Fibroblast of lung (primary cell): ENCODE measurements at regions not wholly inside any gene's neighbourhood (a gene's known extent, or its start where the extent isn't known, plus 50 kb on each side); places are given as distances from the start of the nearest gene placed in this dataset.

Source experiments
- DNase-seq, 2 donors: peaks; one replicate each; pipeline versions ENCODE4 v3.0.0 to v3.0.0-alpha.2; 2010; ENCODE audit warnings: low read depth in 2 of 2
- H2AFZ ChIP-seq: 2 replicates; pipeline ENCODE4 v1.5.1; 2012; ENCODE audit warnings: low read length, control low read depth, inconsistent platforms
- H3K27ac ChIP-seq: 2 replicates; pipeline ENCODE4 v1.5.1; 2011; ENCODE audit warnings: low read length, control low read depth; ENCODE audit not compliant: insufficient read depth
- H3K27me3 ChIP-seq: 2 replicates; pipeline ENCODE4 v1.5.1; 2011; ENCODE audit warnings: mild to moderate bottlenecking, low read length; ENCODE audit not compliant: control insufficient read depth, insufficient read depth
- H3K36me3 ChIP-seq: 2 replicates; pipeline ENCODE4 v1.5.1; 2011; ENCODE audit warnings: low read length; ENCODE audit not compliant: control insufficient read depth, insufficient read depth
- H3K4me1 ChIP-seq: 2 replicates; pipeline ENCODE4 v1.5.1; 2011; ENCODE audit warnings: low read length; ENCODE audit not compliant: control insufficient read depth, insufficient read depth; ENCODE audit errors: extremely low read depth
- H3K4me2 ChIP-seq: 2 replicates; pipeline ENCODE4 v1.5.1; 2011; ENCODE audit warnings: low read length, control low read depth; ENCODE audit not compliant: insufficient read depth; ENCODE audit errors: extremely low read depth
- H3K4me3 ChIP-seq, 4 experiments: fragments of 200-600 bp in 1 of 4; sonication (generic) in 1 of 4; replicated peaks in 1 of 4; 2 replicates each; pipeline ENCODE4 v1.5.1; 2011 to 2016; ENCODE audit warnings: low read length in 4 of 4, low read depth in 3 of 4, mild to moderate bottlenecking in 3 of 4, control low read depth in 2 of 4, inconsistent platforms in 1 of 4, mixed read lengths in 1 of 4; ENCODE audit not compliant: insufficient read depth in 1 of 4; ENCODE audit errors: control extremely low read depth in 1 of 4
- H3K79me2 ChIP-seq: 2 replicates; pipeline ENCODE4 v1.5.1; 2012; ENCODE audit warnings: mild to moderate bottlenecking, low read length, inconsistent platforms; ENCODE audit not compliant: control insufficient read depth, insufficient read depth
- H3K9ac ChIP-seq: 2 replicates; pipeline ENCODE4 v1.5.1; 2011; ENCODE audit warnings: mild to moderate bottlenecking, low read length, control low read depth; ENCODE audit not compliant: insufficient read depth
- H3K9me3 ChIP-seq: 2 replicates; pipeline ENCODE4 v1.5.1; 2012; ENCODE audit warnings: low read depth, low read length; ENCODE audit not compliant: control insufficient read depth, insufficient read depth
- H4K20me1 ChIP-seq: 2 replicates; pipeline ENCODE4 v1.5.1; 2011; ENCODE audit warnings: low read length; ENCODE audit not compliant: control insufficient read depth, insufficient read depth; ENCODE audit errors: extremely low read depth
- EZH2 ChIP-seq: IDR thresholded peaks from 2 replicates; pipeline ENCODE4 v1.5.1; 2012; ENCODE audit warnings: low read length, control low read depth, mild to moderate bottlenecking; ENCODE audit errors: missing control alignments
- TF ChIP-seq, protein P1 (sequence below), 2 donors: IDR thresholded peaks in 1 of 2; conservative IDR thresholded peaks in 1 of 2; 1 replicate in 1 of 2; 2 replicates in 1 of 2; pipeline ENCODE4 v1.5.1; 2011 to 2012; ENCODE audit warnings: low read length in 2 of 2, control low read depth in 1 of 2, inconsistent platforms in 1 of 2, low read depth in 1 of 2, mild to moderate bottlenecking in 1 of 2

DNA sequence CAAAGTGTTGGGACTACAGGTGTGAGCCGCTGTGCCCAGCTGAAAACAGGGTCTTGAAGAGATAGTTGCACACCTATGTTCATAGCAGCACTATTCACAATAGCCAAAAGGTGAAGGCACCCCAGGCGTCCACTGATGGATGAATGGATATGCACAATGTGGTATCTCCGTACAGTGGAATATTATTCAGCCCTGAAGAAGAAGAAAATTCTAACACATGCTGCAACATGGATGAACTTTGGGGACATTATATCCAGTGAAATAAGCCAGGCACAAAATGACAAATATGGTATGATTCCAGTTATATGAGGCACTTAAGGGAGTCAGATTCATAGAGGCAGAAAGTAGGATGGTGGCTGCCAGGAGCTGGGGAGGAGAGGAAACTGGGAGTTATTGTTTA lies 137.6 kb upstream of the WNT4 start:
- Histone ChIP-seq H3K9ac (no peak overlapping the region), H3K9me3 (no peaks in the 10 kb centered on the region), H3K27me3 (peaks cover 12% of the 10 kb centered on the region), H3K4me2 (no peak overlapping the region), H4K20me1 (no peaks in the 10 kb centered on the region), H3K27ac (no peak overlapping the region), H3K36me3 (no peaks in the 10 kb centered on the region), H3K4me1 (no peaks in the 10 kb centered on the region), H3K4me3 (no peak overlapping the region), H2AFZ (no peak overlapping the region), H3K79me2 (no peaks in the 10 kb centered on the region)
- no peak for DNase-seq
- TF ChIP-seq, protein P1, sequence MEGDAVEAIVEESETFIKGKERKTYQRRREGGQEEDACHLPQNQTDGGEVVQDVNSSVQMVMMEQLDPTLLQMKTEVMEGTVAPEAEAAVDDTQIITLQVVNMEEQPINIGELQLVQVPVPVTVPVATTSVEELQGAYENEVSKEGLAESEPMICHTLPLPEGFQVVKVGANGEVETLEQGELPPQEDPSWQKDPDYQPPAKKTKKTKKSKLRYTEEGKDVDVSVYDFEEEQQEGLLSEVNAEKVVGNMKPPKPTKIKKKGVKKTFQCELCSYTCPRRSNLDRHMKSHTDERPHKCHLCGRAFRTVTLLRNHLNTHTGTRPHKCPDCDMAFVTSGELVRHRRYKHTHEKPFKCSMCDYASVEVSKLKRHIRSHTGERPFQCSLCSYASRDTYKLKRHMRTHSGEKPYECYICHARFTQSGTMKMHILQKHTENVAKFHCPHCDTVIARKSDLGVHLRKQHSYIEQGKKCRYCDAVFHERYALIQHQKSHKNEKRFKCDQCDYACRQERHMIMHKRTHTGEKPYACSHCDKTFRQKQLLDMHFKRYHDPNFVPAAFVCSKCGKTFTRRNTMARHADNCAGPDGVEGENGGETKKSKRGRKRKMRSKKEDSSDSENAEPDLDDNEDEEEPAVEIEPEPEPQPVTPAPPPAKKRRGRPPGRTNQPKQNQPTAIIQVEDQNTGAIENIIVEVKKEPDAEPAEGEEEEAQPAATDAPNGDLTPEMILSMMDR (conservative IDR thresholded peaks at IDR 0.05 in 1 of 2, IDR thresholded peaks at IDR 0.05 in 1 of 2; ENCODE audit: low read depth in 1 of 2, low read length in 2 of 2) = no peak
- TF ChIP-seq EZH2 = no peak

DNA sequence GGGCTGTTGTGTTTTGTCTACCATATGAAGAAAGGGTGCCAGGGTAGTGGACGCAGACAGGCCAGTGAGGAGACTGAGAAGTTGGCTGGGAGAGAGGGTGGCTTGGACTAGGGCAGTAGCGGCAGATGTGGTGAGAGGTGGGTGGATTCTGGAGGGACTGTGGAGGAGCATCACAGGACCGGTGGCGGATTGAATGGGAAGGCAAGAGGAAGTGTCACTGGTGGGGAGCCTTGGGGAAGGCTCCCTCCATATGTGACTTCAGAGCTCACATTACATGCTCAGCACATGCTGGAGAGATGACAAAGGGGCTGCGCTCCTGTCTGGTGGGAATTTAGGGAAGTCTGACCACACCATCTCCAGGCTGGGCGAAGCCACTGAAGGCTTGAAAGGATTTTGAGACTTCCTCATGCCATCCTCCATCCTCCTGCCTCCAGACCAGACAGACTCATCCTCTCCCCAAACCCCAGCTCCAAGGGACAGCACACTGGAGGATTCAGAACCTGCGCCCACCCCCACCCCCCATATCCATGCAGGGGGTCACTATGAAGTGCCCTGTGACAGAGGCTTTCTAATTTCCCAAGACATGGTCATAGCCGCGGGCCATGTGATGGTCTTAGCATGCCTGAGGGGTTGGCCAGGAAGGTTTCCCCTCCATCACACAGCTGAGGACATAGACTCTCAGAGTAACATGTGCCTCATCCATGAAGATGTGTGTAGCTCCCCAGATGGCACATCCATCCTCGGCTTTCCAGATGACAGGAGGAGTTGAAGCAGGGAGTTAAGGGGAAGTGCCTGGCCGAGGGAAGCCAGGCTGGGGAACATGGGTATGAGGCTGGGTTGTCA lies 138.8 kb upstream of the WNT4 start:
- Histone ChIP-seq H3K4me3 (no peak overlapping the region), H3K4me2 (no peak overlapping the region), H3K27ac (no peak overlapping the region), H3K9me3 (no peaks in the 10 kb centered on the region), H3K36me3 (no peaks in the 10 kb centered on the region), H3K27me3 (peaks cover 12% of the 10 kb centered on the region), H3K79me2 (no peaks in the 10 kb centered on the region), H2AFZ (no peak overlapping the region), H3K4me1 (no peaks in the 10 kb centered on the region), H3K9ac (no peak overlapping the region), H4K20me1 (no peaks in the 10 kb centered on the region)
- DNase-seq = no peak
- TF ChIP-seq EZH2 = no peak
- TF ChIP-seq, protein P1 (conservative IDR thresholded peaks at IDR 0.05 in 1 of 2, IDR thresholded peaks at IDR 0.05 in 1 of 2; ENCODE audit: low read depth in 1 of 2, low read length in 2 of 2) = no peak

DNA sequence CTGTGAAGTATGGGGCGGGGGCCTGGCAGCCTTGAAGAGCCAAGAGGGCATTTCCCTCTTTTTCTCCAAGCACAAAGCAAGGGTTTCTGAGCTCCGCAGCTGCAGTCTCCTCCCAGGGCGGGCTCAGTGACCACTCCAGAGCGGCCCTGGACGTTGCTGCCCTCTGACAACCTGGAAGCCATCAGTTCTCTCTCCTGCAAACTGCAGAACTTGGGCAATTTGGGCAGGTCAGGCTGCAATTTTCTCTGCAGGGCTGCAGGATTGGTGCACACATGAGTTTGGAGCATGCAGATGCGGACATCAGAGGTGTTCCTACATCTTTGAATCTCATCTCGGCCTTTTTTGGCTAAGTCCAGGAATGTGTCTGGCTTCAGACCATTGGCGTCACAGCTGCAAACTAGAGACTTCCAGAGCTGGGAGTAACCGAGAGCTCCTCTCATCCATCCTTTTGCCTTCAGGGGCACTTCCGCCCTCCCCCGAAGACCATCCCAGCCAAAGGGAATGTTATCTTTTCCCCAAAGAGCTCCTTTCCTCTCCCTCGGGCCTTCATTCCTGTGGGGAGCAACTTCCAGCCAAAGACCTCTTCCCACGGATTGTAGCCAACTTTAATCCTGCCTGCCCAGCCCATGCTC lies 139.6 kb upstream of the WNT4 start:
- Histone ChIP-seq H3K4me2 (no peak overlapping the region), H3K36me3 (no peaks in the 10 kb centered on the region), H3K27me3 (peaks cover 12% of the 10 kb centered on the region), H3K27ac (no peak overlapping the region), H3K4me3 (no peak overlapping the region), H4K20me1 (no peaks in the 10 kb centered on the region), H3K79me2 (no peaks in the 10 kb centered on the region), H3K4me1 (no peaks in the 10 kb centered on the region), H2AFZ (no peak overlapping the region), H3K9me3 (no peaks in the 10 kb centered on the region), H3K9ac (no peak overlapping the region)
- no peak for TF ChIP-seq EZH2
- TF ChIP-seq, protein P1 (conservative IDR thresholded peaks at IDR 0.05 in 1 of 2, IDR thresholded peaks at IDR 0.05 in 1 of 2; ENCODE audit: low read depth in 1 of 2, low read length in 2 of 2) = no peak
- no peak for DNase-seq
